SU-DHL-6 (cell line): ENCODE measurements at regions not wholly inside any gene's neighbourhood (a gene's known extent, or its start where the extent isn't known, plus 50 kb on each side); places are given as distances from the start of the nearest gene placed in this dataset.

ENCODE experiments used
- H2AFZ ChIP-seq: fragments of 200-600 bp; sonication (generic); 2 replicates; pipeline ENCODE4 v1.6.1; 2014; ENCODE audit warnings: low read depth, mild to moderate bottlenecking, moderate library complexity, mixed read lengths, antibody characterized with exemption, low read length; ENCODE audit not compliant: severe bottlenecking
- H3F3A ChIP-seq: fragments of 200-600 bp; shearing (Covaris generic); 2 replicates; pipeline ENCODE4 v1.6.0; 2016; ENCODE audit warnings: antibody characterized with exemption, mild to moderate bottlenecking; ENCODE audit not compliant: insufficient read depth
- H3K27ac ChIP-seq: fragments of 200-600 bp; sonication (generic); 2 replicates; pipeline ENCODE4 v1.5.1; 2016; ENCODE audit warnings: low read depth, mild to moderate bottlenecking, low read length, moderate library complexity, mixed read lengths
- H3K27me3 ChIP-seq: fragments of 200-600 bp; sonication (generic), shearing (Covaris generic); 2 replicates; pipeline ENCODE4 v1.6.0; 2014; ENCODE audit warnings: mild to moderate bottlenecking, low read length
- H3K36me3 ChIP-seq: fragments of 200-600 bp; sonication (generic); 2 replicates; pipeline ENCODE4 v1.6.1; 2014; ENCODE audit warnings: mild to moderate bottlenecking, low read length, mixed read lengths
- H3K4me2 ChIP-seq: fragments of 300-600, 200-600 bp; shearing (Covaris generic), sonication (generic); 2 replicates; pipeline ENCODE4 v1.6.0; 2014; ENCODE audit warnings: low read length, low read depth, mild to moderate bottlenecking; ENCODE audit not compliant: poor library complexity, severe bottlenecking
- H3K4me3 ChIP-seq: fragments of 200-600 bp; sonication (generic); 2 replicates; pipeline ENCODE4 v1.5.1; 2014; ENCODE audit warnings: antibody characterized with exemption, low read length, mild to moderate bottlenecking, mixed read lengths; ENCODE audit not compliant: insufficient read depth, poor library complexity, severe bottlenecking
- H3K79me2 ChIP-seq: fragments of 200-600 bp; sonication (generic); 2 replicates; pipeline ENCODE4 v1.6.1; 2014; ENCODE audit warnings: mild to moderate bottlenecking, low read length, moderate library complexity; ENCODE audit not compliant: insufficient read depth
- H3K9ac ChIP-seq: fragments of 200-600 bp; sonication (generic); 2 replicates; pipeline ENCODE4 v1.7.0; 2014; ENCODE audit warnings: mild to moderate bottlenecking, low read length
- H3K9me2 ChIP-seq: fragments of 200-600 bp; sonication (generic); replicated peaks from 2 replicates; pipeline ENCODE4 v1.6.1; 2014; ENCODE audit warnings: low read length; ENCODE audit not compliant: insufficient read depth
- H3K9me3 ChIP-seq: fragments of 200-600 bp; sonication (generic); 2 replicates; pipeline ENCODE4 v1.6.1; 2014; ENCODE audit warnings: low read length, mixed read lengths; ENCODE audit not compliant: insufficient read depth
- H4K20me1 ChIP-seq: fragments of 200-600 bp; sonication (generic); 2 replicates; pipeline ENCODE4 v1.6.1; 2014; ENCODE audit warnings: low read depth, mild to moderate bottlenecking, antibody characterized with exemption, low read length, moderate library complexity, mixed read lengths
- EZH2phosphoT487 ChIP-seq: fragments of 200-600 bp; sonication (generic), shearing (Covaris generic); conservative IDR thresholded peaks from 2 replicates; pipeline ENCODE4 v1.6.1; 2018; ENCODE audit warnings: mild to moderate bottlenecking, antibody characterized with exemption, low read length, moderate library complexity, mixed read lengths
- TF ChIP-seq, protein P1 (sequence below): fragments of 200-600 bp; sonication (generic); IDR thresholded peaks from one replicate; pipeline ENCODE4 v1.5.1; 2017; ENCODE audit warnings: antibody characterized with exemption, mild to moderate bottlenecking, low read length, moderate library complexity; ENCODE audit not compliant: insufficient read depth, poor library complexity, severe bottlenecking

DNA sequence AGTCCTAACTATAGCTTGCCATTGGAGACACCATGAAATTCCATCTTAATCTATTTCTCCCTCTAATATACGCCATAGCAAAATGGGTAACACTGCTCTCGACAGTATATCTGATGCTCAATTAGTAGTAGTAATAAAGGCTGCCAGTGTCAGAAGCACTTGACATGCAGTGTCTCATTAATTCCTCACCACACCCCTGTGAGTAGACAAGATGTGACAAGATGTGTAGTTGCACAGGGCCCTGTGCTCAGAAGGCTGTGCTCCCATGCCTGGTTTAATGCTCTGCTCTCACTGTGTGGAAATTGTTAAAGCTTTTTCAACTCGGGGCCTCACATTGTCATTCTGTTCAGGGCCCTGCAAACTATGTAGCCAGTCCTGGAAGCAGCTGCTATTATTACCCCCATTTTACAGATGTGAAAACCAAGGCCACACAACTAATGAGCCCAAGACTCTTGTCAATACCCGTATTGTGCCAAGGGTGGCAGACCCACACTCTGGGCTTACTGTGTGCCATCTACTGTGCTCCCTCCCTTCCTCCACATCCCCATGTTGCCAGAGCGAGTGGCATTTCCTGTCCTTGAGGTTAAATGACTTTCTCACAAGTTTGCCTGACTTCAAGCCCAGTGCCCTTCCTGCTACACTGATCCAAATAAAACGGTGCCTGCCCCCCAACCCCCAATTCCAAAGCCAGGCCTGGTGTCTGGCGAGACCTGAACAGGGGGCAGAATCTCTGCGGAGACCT, 287.3 kb upstream of the CCL2 start:
- no peak overlapping the region for H3K9ac ChIP-seq
- no peak overlapping the region for H3K27ac ChIP-seq
- H2AFZ ChIP-seq = no peak overlapping the region

GRCh38 chr17:33968350-33969044, 286.6 kb upstream of the CCL2 start:
- Histone ChIP-seq H3K27ac (no peak overlapping the region), H3K36me3 (no peaks in the 10 kb centered on the region), H3K9me2 (no peaks in the 10 kb centered on the region), H3K79me2 (no peaks in the 10 kb centered on the region), H2AFZ (no peak overlapping the region), H3K4me3 (no peak overlapping the region), H3K9me3 (no peaks in the 10 kb centered on the region), H3F3A (no peaks in the 10 kb centered on the region), H3K27me3 (no peaks in the 10 kb centered on the region), H4K20me1 (no peaks in the 10 kb centered on the region), H3K9ac (no peak overlapping the region), H3K4me2 (no peak overlapping the region)
- TF ChIP-seq EZH2phosphoT487 = no peak
- TF ChIP-seq, protein P1, sequence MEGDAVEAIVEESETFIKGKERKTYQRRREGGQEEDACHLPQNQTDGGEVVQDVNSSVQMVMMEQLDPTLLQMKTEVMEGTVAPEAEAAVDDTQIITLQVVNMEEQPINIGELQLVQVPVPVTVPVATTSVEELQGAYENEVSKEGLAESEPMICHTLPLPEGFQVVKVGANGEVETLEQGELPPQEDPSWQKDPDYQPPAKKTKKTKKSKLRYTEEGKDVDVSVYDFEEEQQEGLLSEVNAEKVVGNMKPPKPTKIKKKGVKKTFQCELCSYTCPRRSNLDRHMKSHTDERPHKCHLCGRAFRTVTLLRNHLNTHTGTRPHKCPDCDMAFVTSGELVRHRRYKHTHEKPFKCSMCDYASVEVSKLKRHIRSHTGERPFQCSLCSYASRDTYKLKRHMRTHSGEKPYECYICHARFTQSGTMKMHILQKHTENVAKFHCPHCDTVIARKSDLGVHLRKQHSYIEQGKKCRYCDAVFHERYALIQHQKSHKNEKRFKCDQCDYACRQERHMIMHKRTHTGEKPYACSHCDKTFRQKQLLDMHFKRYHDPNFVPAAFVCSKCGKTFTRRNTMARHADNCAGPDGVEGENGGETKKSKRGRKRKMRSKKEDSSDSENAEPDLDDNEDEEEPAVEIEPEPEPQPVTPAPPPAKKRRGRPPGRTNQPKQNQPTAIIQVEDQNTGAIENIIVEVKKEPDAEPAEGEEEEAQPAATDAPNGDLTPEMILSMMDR = no peak

More for the DNA sequence above, 287.3 kb upstream of the CCL2 start:
- no peaks in the 10 kb centered on the region for H3F3A ChIP-seq
- H3K4me2 ChIP-seq = no peak overlapping the region
- no peaks in the 10 kb centered on the region for H3K27me3 ChIP-seq
- no peaks in the 10 kb centered on the region for H3K9me2 ChIP-seq
- no peak for TF ChIP-seq EZH2phosphoT487
- TF ChIP-seq, protein P1 = no peak
- no peaks in the 10 kb centered on the region for H3K79me2 ChIP-seq
- H3K9me3 ChIP-seq = no peaks in the 10 kb centered on the region
- H3K36me3 ChIP-seq = no peaks in the 10 kb centered on the region
- H4K20me1 ChIP-seq = no peaks in the 10 kb centered on the region
- no peak overlapping the region for H3K4me3 ChIP-seq

DNA sequence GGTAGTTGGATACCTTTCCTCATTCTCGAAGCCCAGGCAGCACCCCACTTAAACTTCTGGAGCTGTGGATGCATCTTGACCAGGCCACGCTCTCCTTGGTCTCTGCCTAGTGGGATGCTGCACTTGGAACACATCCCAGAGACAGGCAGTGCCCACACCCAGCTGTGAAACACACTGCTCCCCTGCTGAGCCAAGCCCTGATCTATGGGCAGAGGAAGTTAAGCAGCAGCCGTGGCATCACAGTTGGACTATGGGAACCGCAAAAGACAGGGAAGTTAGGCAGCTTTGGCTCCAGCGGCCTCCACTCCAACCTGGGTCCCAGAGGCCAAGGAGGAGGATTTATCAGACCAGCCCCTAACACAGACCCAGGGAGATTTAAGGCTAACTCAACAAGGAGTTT, 284.8 kb upstream of the CCL2 start:
- no peaks in the 10 kb centered on the region for H3F3A ChIP-seq
- no peaks in the 10 kb centered on the region for H3K27me3 ChIP-seq
- H3K36me3 ChIP-seq = no peaks in the 10 kb centered on the region
- no peak overlapping the region for H3K4me2 ChIP-seq
- TF ChIP-seq EZH2phosphoT487 = no peak
- TF ChIP-seq, protein P1 = no peak
- H3K79me2 ChIP-seq = no peaks in the 10 kb centered on the region
- no peaks in the 10 kb centered on the region for H3K9me2 ChIP-seq
- H3K27ac ChIP-seq = no peak overlapping the region
- H2AFZ ChIP-seq = no peak overlapping the region
- no peak overlapping the region for H3K9ac ChIP-seq
- H3K9me3 ChIP-seq = no peaks in the 10 kb centered on the region
- no peaks in the 10 kb centered on the region for H4K20me1 ChIP-seq
- no peak overlapping the region for H3K4me3 ChIP-seq
